Testis (tissue), 2 donors: ENCODE measurements at regions not wholly inside any gene's neighbourhood (a gene's known extent, or its start where the extent isn't known, plus 50 kb on each side); places are given as distances from the start of the nearest gene placed in this dataset.

Source experiments
- DNase-seq: peaks from one replicate; pipeline ENCODE4 v3.0.0-alpha.2; 2019
- H3K27ac ChIP-seq, 2 donors: fragments of 200-600 bp; sonication (generic); one replicate each; pipeline ENCODE4 v1.5.1; 2019
- H3K27me3 ChIP-seq: fragments of 200-600 bp; sonication (generic); one replicate; pipeline ENCODE4 v1.5.1; 2019
- H3K36me3 ChIP-seq: fragments of 200-600 bp; sonication (generic); one replicate; pipeline ENCODE4 v1.5.1; 2017; ENCODE audit warnings: low read depth; ENCODE audit errors: missing control alignments
- H3K4me1 ChIP-seq: fragments of 200-600 bp; sonication (generic); one replicate; pipeline ENCODE4 v1.5.1; 2019
- H3K4me3 ChIP-seq, 2 donors: fragments of 200-600 bp; sonication (generic); one replicate each; pipeline ENCODE4 v1.5.1; 2017 to 2019
- H3K9me3 ChIP-seq: fragments of 200-600 bp; sonication (generic); one replicate; pipeline ENCODE4 v1.5.1; 2017
- CTCF ChIP-seq, 3 experiments: fragments of 450-650 bp in 2 of 3; fragments of 200-600 bp in 1 of 3; sonication (generic) in 1 of 3; IDR thresholded peaks; one replicate each; pipeline ENCODE4 v1.5.1; 2016 to 2019; ENCODE audit warnings: antibody characterized with exemption in 3 of 3, mild to moderate bottlenecking in 2 of 3, moderate library complexity in 1 of 3
- POLR2A ChIP-seq: fragments of 450-650 bp; IDR thresholded peaks from one replicate; pipeline ENCODE4 v1.6.1; 2017; ENCODE audit warnings: antibody characterized with exemption, mild to moderate bottlenecking, moderate library complexity
- WGBS, 2 donors: methylation state at CpG; one replicate each; pipeline ENCODE4 v1.1.5; 2018; 5-methylcytosine and 5-hydroxymethylcytosine counted together
- intact Hi-C: fragments of 100-400 bp; cut with DNase I; formaldehyde crosslinking; loops from one replicate; pipeline ENCODE4 v1.15.1; 2023; ENCODE audit warnings: low total_unique reads

GRCh38 chr6:137983269-137983668, 116.2 kb downstream of the TNFAIP3 start:
- H3K27ac ChIP-seq = no peak overlapping the region
- no peak overlapping the region for H3K4me3 ChIP-seq
- intact Hi-C loops = no loop called here
- no peaks in the 10 kb centered on the region for H3K4me1 ChIP-seq
- H3K9me3 ChIP-seq = no peaks in the 10 kb centered on the region
- no peaks in the 10 kb centered on the region for H3K27me3 ChIP-seq
- 82 to 87% methylated on average over 5 of the region's 5 CpGs for WGBS, 2 donors
- DNase-seq = no peak
- no peaks in the 10 kb centered on the region for H3K36me3 ChIP-seq
- no peak for TF ChIP-seq POLR2A
- no peak for TF ChIP-seq CTCF (IDR thresholded peaks at IDR 0.05)

GRCh38 chr6:137989664-137990063, 117.6 kb downstream of the PERP start:
- 89 to 92% methylated on average over 4 of the region's 4 CpGs for WGBS, 2 donors
- no peak overlapping the region for H3K27ac ChIP-seq
- H3K4me3 ChIP-seq = no peak overlapping the region
- intact Hi-C loops = no loop called here
- no peak for DNase-seq
- no peaks in the 10 kb centered on the region for H3K9me3 ChIP-seq
- H3K27me3 ChIP-seq = no peaks in the 10 kb centered on the region
- H3K4me1 ChIP-seq = no peaks in the 10 kb centered on the region
- TF ChIP-seq CTCF (IDR thresholded peaks at IDR 0.05) = no peak
- no peak for TF ChIP-seq POLR2A
- no peaks in the 10 kb centered on the region for H3K36me3 ChIP-seq

GRCh38 chr6:137995371-137995770, 111.8 kb downstream of the PERP start:
- H3K27ac ChIP-seq = no peak overlapping the region
- DNase-seq = no peak
- no peaks in the 10 kb centered on the region for H3K9me3 ChIP-seq
- no peaks in the 10 kb centered on the region for H3K36me3 ChIP-seq
- no peak overlapping the region for H3K4me3 ChIP-seq
- 100% methylated on average over 1 of the region's 1 CpG for WGBS, 2 donors
- no peak for TF ChIP-seq CTCF (IDR thresholded peaks at IDR 0.05)
- no peak for TF ChIP-seq POLR2A
- H3K4me1 ChIP-seq = no peaks in the 10 kb centered on the region
- no peaks in the 10 kb centered on the region for H3K27me3 ChIP-seq
- intact Hi-C loops = no loop called here

GRCh38 chr6:137998461-137999019, 108.7 kb downstream of the PERP start:
- no peak overlapping the region for H3K27ac ChIP-seq
- TF ChIP-seq CTCF (IDR thresholded peaks at IDR 0.05) (no peak), POLR2A (no peak)
- no peaks in the 10 kb centered on the region for H3K9me3 ChIP-seq
- H3K4me1 ChIP-seq = no peaks in the 10 kb centered on the region
- H3K27me3 ChIP-seq = no peaks in the 10 kb centered on the region
- no peak overlapping the region for H3K4me3 ChIP-seq
- H3K36me3 ChIP-seq = no peaks in the 10 kb centered on the region
- DNase-seq = no peak
- 68 to 72% methylated on average over 4 of the region's 4 CpGs for WGBS, 2 donors
- intact Hi-C loops = no loop called here

GRCh38 chr6:137999815-138000214, 107.4 kb downstream of the PERP start:
- Histone ChIP-seq H3K9me3 (no peaks in the 10 kb centered on the region), H3K36me3 (no peaks in the 10 kb centered on the region), H3K4me1 (no peaks in the 10 kb centered on the region), H3K4me3 (no peak overlapping the region), H3K27me3 (no peaks in the 10 kb centered on the region), H3K27ac (no peak overlapping the region)
- intact Hi-C loops = loop anchor here (10.0 kb wide), 1 partner anchor 105 kb away; the partner anchor contains the start of gene PERP
- 58 to 64% methylated on average over 5 of the region's 5 CpGs for WGBS, 2 donors
- TF ChIP-seq CTCF (IDR thresholded peaks at IDR 0.05) = no peak
- no peak for TF ChIP-seq POLR2A
- DNase-seq = no peak
